ENCODE measurements at regions not wholly inside any gene's neighbourhood (a gene's known extent, or its start where the extent isn't known, plus 50 kb on each side); places are given as distances from the start of the nearest gene placed in this dataset.

GRCh38 chr4:89184407-89184806 lies 73.1 kb downstream of the TIGD2 start:
- DNase-seq (ENCODE audit: insufficient read length, low spot score) (no peak), FAIRE-seq (no peak)
- TF ChIP-seq CTCF (IDR thresholded peaks at IDR 0.05; ENCODE audit: insufficient read depth, missing control alignments) = no peak

All from D721Med (cell line).